PFSK-1 (cell line): ENCODE measurements at regions not wholly inside any gene's neighbourhood (a gene's known extent, or its start where the extent isn't known, plus 50 kb on each side); places are given as distances from the start of the nearest gene placed in this dataset.

ENCODE experiments used
- FOXP2 ChIP-seq: optimal IDR thresholded peaks from 2 replicates; pipeline ENCODE3; 2011; ENCODE audit warnings: borderline replicate concordance, control low read depth, inconsistent platforms; ENCODE audit not compliant: insufficient read depth; ENCODE audit errors: extremely low read length, extremely low read depth
- POLR2AphosphoS5 ChIP-seq: IDR thresholded peaks from 2 replicates; pipeline ENCODE4 v1.6.1; 2012; ENCODE audit warnings: low read depth, mild to moderate bottlenecking, control low read depth, low read length, moderate library complexity
- SIN3A ChIP-seq: IDR thresholded peaks from 2 replicates; pipeline ENCODE4 v1.6.1; 2012; ENCODE audit warnings: mild to moderate bottlenecking, low read length, moderate library complexity, borderline replicate concordance; ENCODE audit not compliant: insufficient read depth
- TAF1 ChIP-seq: IDR thresholded peaks from 2 replicates; pipeline ENCODE4 v1.6.1; 2012; ENCODE audit warnings: low read length, control low read depth, borderline replicate concordance; ENCODE audit not compliant: insufficient read depth
- TF ChIP-seq, protein P1 (sequence below), 2 experiments: IDR thresholded peaks; 2 replicates each; pipeline versions ENCODE4 v1.6.1 to v1.8.0; 2011 to 2012; ENCODE audit warnings: low read depth in 2 of 2, low read length in 2 of 2, control low read depth in 1 of 2, inconsistent platforms in 1 of 2, mild to moderate bottlenecking in 1 of 2, moderate library complexity in 1 of 2; ENCODE audit not compliant: insufficient read depth in 1 of 2

DNA sequence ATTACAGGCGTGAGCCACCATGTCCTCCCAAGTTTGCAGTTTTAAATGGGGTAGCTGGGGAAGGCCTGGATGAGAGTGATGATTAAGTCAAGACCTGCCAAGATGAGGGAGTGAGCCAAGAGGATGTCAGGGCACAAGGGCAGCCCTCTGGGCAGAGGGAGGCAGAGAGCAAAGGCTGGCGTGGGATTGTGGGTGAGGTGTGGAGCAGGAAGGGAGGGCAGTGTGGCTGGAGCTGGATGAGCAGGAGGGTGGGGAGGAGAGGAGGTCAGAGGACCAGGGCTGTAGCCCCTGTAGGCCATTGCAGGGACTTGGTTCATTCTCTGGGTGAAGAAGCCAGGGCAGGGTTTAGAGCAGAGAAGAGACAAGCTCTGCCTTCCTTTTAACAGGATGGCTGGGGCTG lies 53.7 kb upstream of the CTNNA1 start:
- TF ChIP-seq POLR2AphosphoS5 (no peak), TAF1 (no peak), SIN3A (no peak), FOXP2 (no peak)
- TF ChIP-seq, protein P1, sequence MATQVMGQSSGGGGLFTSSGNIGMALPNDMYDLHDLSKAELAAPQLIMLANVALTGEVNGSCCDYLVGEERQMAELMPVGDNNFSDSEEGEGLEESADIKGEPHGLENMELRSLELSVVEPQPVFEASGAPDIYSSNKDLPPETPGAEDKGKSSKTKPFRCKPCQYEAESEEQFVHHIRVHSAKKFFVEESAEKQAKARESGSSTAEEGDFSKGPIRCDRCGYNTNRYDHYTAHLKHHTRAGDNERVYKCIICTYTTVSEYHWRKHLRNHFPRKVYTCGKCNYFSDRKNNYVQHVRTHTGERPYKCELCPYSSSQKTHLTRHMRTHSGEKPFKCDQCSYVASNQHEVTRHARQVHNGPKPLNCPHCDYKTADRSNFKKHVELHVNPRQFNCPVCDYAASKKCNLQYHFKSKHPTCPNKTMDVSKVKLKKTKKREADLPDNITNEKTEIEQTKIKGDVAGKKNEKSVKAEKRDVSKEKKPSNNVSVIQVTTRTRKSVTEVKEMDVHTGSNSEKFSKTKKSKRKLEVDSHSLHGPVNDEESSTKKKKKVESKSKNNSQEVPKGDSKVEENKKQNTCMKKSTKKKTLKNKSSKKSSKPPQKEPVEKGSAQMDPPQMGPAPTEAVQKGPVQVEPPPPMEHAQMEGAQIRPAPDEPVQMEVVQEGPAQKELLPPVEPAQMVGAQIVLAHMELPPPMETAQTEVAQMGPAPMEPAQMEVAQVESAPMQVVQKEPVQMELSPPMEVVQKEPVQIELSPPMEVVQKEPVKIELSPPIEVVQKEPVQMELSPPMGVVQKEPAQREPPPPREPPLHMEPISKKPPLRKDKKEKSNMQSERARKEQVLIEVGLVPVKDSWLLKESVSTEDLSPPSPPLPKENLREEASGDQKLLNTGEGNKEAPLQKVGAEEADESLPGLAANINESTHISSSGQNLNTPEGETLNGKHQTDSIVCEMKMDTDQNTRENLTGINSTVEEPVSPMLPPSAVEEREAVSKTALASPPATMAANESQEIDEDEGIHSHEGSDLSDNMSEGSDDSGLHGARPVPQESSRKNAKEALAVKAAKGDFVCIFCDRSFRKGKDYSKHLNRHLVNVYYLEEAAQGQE (IDR thresholded peaks at IDR 0.05; ENCODE audit: insufficient read depth in 1 of 2, low read depth in 2 of 2, low read length in 2 of 2) = no peak
